HEK293 (cell line): ENCODE measurements at regions not wholly inside any gene's neighbourhood (a gene's known extent, or its start where the extent isn't known, plus 50 kb on each side); places are given as distances from the start of the nearest gene placed in this dataset.

ENCODE experiments used
- CTCF ChIP-seq: fragments of 450-650 bp; formaldehyde crosslinking; IDR thresholded peaks from 2 replicates; pipeline ENCODE4 v1.5.1; 2016; ENCODE audit warnings: missing biosample characterization, missing genetic modification characterization
- EGR2 ChIP-seq: fragments of 450-650 bp; formaldehyde crosslinking; IDR thresholded peaks from 2 replicates; pipeline ENCODE4 v1.5.1; 2016; ENCODE audit warnings: low read depth, missing biosample characterization, missing genetic modification characterization
- GLIS1 ChIP-seq: fragments of 450-650 bp; formaldehyde crosslinking; IDR thresholded peaks from 2 replicates; pipeline ENCODE4 v1.5.1; 2016; ENCODE audit warnings: missing biosample characterization, missing genetic modification characterization
- HOXD13 ChIP-seq: sonication (generic); formaldehyde crosslinking; IDR thresholded peaks from 2 replicates; pipeline ENCODE4 v1.8.0; 2022; ENCODE audit warnings: missing genetic modification reagents, borderline replicate concordance
- MEIS1 ChIP-seq: sonication (generic); formaldehyde crosslinking; IDR thresholded peaks from 2 replicates; pipeline ENCODE4 v1.8.1; 2022; ENCODE audit warnings: missing genetic modification reagents, mild to moderate bottlenecking, borderline replicate concordance
- OSR2 ChIP-seq: fragments of 450-650 bp; formaldehyde crosslinking; IDR thresholded peaks from 2 replicates; pipeline ENCODE4 v1.5.1; 2016; ENCODE audit warnings: missing biosample characterization, missing genetic modification characterization
- PBX3 ChIP-seq: sonication (generic); formaldehyde crosslinking; IDR thresholded peaks from 2 replicates; pipeline ENCODE4 v1.8.1; 2022; ENCODE audit warnings: mild to moderate bottlenecking, moderate library complexity, missing genetic modification reagents
- SP3 ChIP-seq: fragments of 450-650 bp; formaldehyde crosslinking; IDR thresholded peaks from 2 replicates; pipeline ENCODE4 v1.5.1; 2016; ENCODE audit warnings: missing biosample characterization, missing genetic modification characterization
- ZBTB11 ChIP-seq: fragments of 450-650 bp; formaldehyde crosslinking; conservative IDR thresholded peaks from 2 replicates; pipeline ENCODE4 v1.5.1; 2016; ENCODE audit warnings: low read depth, missing biosample characterization, missing genetic modification characterization
- ZBTB21 ChIP-seq: fragments of 450-650 bp; formaldehyde crosslinking; IDR thresholded peaks from 2 replicates; pipeline ENCODE4 v1.5.1; 2017; ENCODE audit warnings: missing biosample characterization, missing genetic modification characterization
- ZBTB44 ChIP-seq: fragments of 450-650 bp; IDR thresholded peaks from 2 replicates; pipeline ENCODE4 v1.5.1; 2018; ENCODE audit warnings: missing biosample characterization, mild to moderate bottlenecking, missing genetic modification characterization
- ZBTB6 ChIP-seq: fragments of 450-650 bp; formaldehyde crosslinking; IDR thresholded peaks from 2 replicates; pipeline ENCODE4 v1.5.1; 2017; ENCODE audit warnings: missing biosample characterization, missing genetic modification characterization
- ZFP37 ChIP-seq: fragments of 450-650 bp; formaldehyde crosslinking; IDR thresholded peaks from 2 replicates; pipeline ENCODE4 v1.5.1; 2016; ENCODE audit warnings: missing biosample characterization, missing genetic modification characterization
- ZIC2 ChIP-seq: fragments of 450-650 bp; formaldehyde crosslinking; IDR thresholded peaks from 2 replicates; pipeline ENCODE4 v1.5.1; 2016; ENCODE audit warnings: missing biosample characterization, missing genetic modification characterization
- ZNF138 ChIP-seq: fragments of 450-650 bp; formaldehyde crosslinking; IDR thresholded peaks from 2 replicates; pipeline ENCODE4 v1.5.1; 2016; ENCODE audit warnings: missing biosample characterization, missing genetic modification characterization, borderline replicate concordance
- ZNF202 ChIP-seq: fragments of 450-650 bp; formaldehyde crosslinking; IDR thresholded peaks from 2 replicates; pipeline ENCODE4 v1.5.1; 2016; ENCODE audit warnings: missing biosample characterization, missing genetic modification characterization, borderline replicate concordance
- ZNF214 ChIP-seq: fragments of 450-650 bp; formaldehyde crosslinking; IDR thresholded peaks from 2 replicates; pipeline ENCODE4 v1.5.1; 2017; ENCODE audit warnings: missing biosample characterization, mild to moderate bottlenecking, missing genetic modification characterization, borderline replicate concordance
- ZNF223 ChIP-seq: fragments of 450-650 bp; formaldehyde crosslinking; IDR thresholded peaks from 2 replicates; pipeline ENCODE4 v1.5.1; 2016; ENCODE audit warnings: missing biosample characterization, missing genetic modification characterization
- ZNF248 ChIP-seq: fragments of 450-650 bp; formaldehyde crosslinking; IDR thresholded peaks from 2 replicates; pipeline ENCODE4 v1.5.1; 2017; ENCODE audit warnings: missing biosample characterization, missing genetic modification characterization
- ZNF335 ChIP-seq: fragments of 450-650 bp; formaldehyde crosslinking; conservative IDR thresholded peaks from 2 replicates; pipeline ENCODE4 v1.5.1; 2016; ENCODE audit warnings: missing biosample characterization, missing genetic modification characterization
- ZNF518A ChIP-seq: fragments of 450-650 bp; formaldehyde crosslinking; conservative IDR thresholded peaks from 2 replicates; pipeline ENCODE4 v1.5.1; 2016; ENCODE audit warnings: low read depth, missing biosample characterization, missing genetic modification characterization
- ZNF596 ChIP-seq: fragments of 450-650 bp; IDR thresholded peaks from 2 replicates; pipeline ENCODE4 v1.5.0; 2018; ENCODE audit warnings: missing biosample characterization, mild to moderate bottlenecking, missing genetic modification characterization, moderate library complexity
- ZNF623 ChIP-seq: fragments of 450-650 bp; formaldehyde crosslinking; IDR thresholded peaks from 2 replicates; pipeline ENCODE4 v1.5.1; 2016; ENCODE audit warnings: missing biosample characterization, missing genetic modification characterization
- ZNF624 ChIP-seq: fragments of 450-650 bp; formaldehyde crosslinking; IDR thresholded peaks from 2 replicates; pipeline ENCODE4 v1.5.1; 2017; ENCODE audit warnings: missing biosample characterization, missing genetic modification characterization
- ZNF658 ChIP-seq: fragments of 450-650 bp; formaldehyde crosslinking; IDR thresholded peaks from 2 replicates; pipeline ENCODE4; 2016; ENCODE audit warnings: missing biosample characterization, missing genetic modification characterization
- ZNF670 ChIP-seq: fragments of 450-650 bp; formaldehyde crosslinking; IDR thresholded peaks from 2 replicates; pipeline ENCODE4 v1.5.1; 2016; ENCODE audit warnings: missing biosample characterization, missing genetic modification characterization, low read depth
- ZNF792 ChIP-seq: fragments of 450-650 bp; formaldehyde crosslinking; IDR thresholded peaks from 2 replicates; pipeline ENCODE4 v1.5.1; 2016; ENCODE audit warnings: missing biosample characterization, missing genetic modification characterization
- ZNF843 ChIP-seq: fragments of 450-650 bp; formaldehyde crosslinking; IDR thresholded peaks from 2 replicates; pipeline ENCODE4 v1.5.1; 2016; ENCODE audit warnings: missing biosample characterization, missing genetic modification characterization

GRCh38 chr7:149692056-149692455 lies 81.3 kb downstream of the ZNF467 start (continued):
- TF ChIP-seq CTCF (tag by site-specific recombination) (no peak), EGR2 (tag by site-specific recombination) (no peak), ZBTB6 (tag by site-specific recombination) (no peak), GLIS1 (tag by site-specific recombination) (no peak), ZNF248 (tag by site-specific recombination) (no peak), ZIC2 (tag by site-specific recombination) (no peak), ZBTB11 (tag by site-specific recombination) (peak; percentile 56; the same call in 1 of the 2 replicates), SP3 (0 out of 2 replicates have a peak, but pooled peaks have one; percentile 12), ZNF658 (tag by site-specific recombination) (no peak), OSR2 (tag by site-specific recombination) (no peak), ZBTB21 (tag by site-specific recombination) (no peak), MEIS1 (CRISPR knock-in tag) (no peak), ZNF596 (tag by site-specific recombination) (no peak), ZNF138 (tag by site-specific recombination) (no peak), ZNF670 (tag by site-specific recombination) (no peak), HOXD13 (no peak), ZNF518A (peak; percentile 70), ZNF214 (tag by site-specific recombination) (no peak), ZNF202 (tag by site-specific recombination) (no peak), ZNF223 (tag by site-specific recombination) (no peak), ZBTB44 (tag by site-specific recombination) (no peak), PBX3 (CRISPR knock-in tag) (no peak), ZNF335 (tag by site-specific recombination) (no peak), ZNF623 (tag by site-specific recombination) (peak; percentile 62), ZNF624 (tag by site-specific recombination) (no peak), ZNF792 (tag by site-specific recombination) (no peak), ZNF843 (tag by site-specific recombination) (no peak), ZFP37 (tag by site-specific recombination) (no peak)
